NCI-H524 treated with DMSO at 0.1 percent for 48 hours (cell line): ENCODE measurements at regions not wholly inside any gene's neighbourhood (a gene's known extent, or its start where the extent isn't known, plus 50 kb on each side); places are given as distances from the start of the nearest gene placed in this dataset.
A peak's percentile ranks its signal among the peaks of the same experiment; 100 is the strongest.

ENCODE experiments used
- DNase-seq: peaks from one replicate; lab custom pipeline; 2025; lab: John Stamatoyannopoulos, UW

DNA sequence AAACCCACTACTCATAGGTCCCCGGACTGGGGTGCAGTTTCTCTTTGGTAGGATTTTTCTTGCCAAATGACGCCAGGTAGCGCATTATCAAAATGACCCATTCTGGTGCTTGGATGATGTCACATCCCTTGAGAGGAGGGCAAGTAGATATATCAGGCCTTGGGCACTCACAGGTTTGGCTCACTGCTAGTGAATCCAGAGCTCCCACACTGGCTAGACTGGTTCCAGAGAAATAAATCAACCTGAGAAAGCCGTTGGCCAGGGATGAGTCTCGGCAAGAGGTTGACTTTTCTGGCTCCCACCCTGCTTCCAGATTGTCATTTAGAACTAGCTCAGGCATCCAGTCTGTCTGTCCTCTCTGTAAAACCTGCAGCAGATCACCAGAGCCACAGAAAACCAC is 188.4 kb upstream of the MAF start:
- no peak for DNase-seq

DNA sequence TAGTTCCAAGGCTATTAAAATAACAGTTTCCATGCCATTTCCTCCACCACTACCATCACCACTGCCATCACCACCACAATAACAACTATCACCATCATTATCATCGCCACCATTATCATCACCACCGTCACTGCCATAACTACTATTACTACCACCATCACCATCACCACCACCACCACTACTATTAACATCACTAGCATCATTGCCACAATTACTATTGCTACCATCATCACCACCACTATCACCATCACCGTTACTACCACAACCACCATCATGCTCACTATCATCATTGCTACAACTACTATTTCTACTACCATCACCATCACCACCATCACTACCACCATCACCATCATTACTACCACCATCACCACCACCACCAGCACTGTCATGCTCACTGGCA is 185.9 kb upstream of the MAF start:
- DNase-seq, result no peak

DNA sequence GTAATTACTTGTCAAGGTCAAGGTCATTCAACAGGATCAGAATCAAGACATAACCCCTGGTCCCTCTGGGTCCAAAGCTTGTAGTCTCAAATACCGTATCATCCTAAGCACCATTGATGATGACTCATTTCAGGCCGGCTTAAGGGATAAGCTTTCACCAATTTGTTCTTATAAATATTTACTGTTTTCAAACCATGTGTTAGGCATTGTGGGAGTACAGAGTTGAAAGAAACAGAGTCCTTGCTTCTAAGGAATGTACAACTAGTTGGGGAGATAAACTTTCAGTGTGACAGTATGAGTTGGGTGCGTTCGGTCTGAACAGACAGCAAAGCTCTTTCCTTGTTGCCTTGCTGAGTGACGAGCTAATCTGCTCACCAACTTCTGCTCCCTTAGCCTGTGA is 183.5 kb upstream of the MAF start:
- DNase-seq, result no peak

DNA sequence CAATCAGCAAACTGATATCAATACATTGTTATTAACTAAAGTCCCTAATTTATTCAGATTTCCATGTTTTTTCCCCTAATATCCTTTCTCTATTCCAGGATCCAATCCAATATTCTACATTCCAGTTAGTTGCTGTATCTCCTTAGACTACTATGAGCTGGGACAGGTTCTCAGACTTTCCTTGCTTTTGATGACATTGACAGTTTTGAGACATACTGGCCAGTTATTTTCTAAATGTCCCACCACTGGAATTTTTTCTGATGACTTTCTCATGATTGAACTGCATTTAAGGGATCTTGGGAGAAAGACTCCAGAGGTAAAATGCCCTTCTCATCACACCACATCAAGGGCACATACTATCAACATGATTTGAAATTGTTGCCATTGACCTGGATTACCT is 177.1 kb upstream of the MAF start:
- no peak for DNase-seq

DNA sequence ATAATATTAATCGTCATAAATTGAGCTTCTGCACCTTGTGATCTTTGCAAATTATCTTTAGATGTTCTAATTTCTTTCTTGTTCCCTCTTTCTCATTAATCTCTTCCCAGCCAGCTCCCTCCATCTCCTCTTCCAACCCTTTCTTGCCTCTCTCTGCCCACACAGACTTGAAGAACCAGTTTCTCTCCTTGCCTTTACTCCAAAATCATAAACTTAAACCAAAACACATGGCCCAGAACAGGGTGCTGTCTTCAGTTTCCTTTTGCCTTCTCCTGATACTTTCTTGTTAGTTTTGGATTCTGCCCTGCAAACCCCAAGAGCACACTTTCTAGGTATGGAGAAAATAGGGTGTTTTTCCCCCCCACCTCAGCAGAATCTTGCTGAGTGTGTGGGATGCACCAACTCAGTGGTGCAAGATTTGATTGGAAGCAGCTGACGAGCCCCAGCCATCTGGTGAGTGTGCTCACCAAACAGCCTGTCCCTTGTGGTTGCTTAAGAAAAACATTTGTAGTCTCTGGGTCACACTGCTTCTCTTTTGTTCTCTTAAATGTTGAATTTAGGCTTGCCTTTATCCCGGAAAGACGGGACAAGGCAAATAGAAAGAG is 175.8 kb upstream of the MAF start:
- peak; percentile 7 for DNase-seq

DNA sequence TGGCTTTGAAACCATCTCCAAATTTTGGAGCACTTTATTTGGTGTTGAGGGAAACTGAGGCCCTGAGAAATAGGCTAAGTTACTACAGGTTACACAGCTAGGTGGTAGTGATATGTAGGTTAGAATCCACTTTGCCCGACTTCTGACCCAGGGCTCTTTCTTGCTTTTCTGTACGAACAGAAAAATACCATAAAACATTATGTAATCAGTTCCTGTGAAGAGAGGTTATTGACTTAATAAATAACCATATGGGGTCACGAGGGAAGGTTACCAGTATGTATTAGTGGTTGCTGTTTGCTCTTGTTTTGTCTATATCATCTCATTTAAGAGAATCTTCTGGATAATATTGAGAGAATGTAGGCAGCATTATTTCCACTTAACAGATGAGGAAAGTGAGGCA is 172.2 kb upstream of the MAF start:
- no peak for DNase-seq

DNA sequence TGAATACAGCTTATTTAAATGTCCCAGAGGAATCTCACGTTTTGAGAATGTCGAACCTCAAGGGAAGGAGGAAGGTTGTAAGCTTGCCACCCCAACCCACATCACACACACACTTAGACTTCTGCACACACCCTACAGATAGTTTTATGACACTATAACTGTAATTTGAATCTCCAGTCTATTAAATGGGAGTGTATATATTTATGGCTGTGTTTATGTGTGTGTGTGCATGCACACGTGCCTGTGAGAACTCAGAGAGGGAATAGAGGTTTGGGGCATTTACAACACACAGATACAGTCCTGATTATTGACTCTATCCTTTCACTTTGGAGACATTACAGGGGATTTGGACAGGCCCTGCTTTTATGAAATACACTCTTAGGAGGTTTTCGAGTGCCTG is 171.5 kb upstream of the MAF start:
- no peak for DNase-seq

DNA sequence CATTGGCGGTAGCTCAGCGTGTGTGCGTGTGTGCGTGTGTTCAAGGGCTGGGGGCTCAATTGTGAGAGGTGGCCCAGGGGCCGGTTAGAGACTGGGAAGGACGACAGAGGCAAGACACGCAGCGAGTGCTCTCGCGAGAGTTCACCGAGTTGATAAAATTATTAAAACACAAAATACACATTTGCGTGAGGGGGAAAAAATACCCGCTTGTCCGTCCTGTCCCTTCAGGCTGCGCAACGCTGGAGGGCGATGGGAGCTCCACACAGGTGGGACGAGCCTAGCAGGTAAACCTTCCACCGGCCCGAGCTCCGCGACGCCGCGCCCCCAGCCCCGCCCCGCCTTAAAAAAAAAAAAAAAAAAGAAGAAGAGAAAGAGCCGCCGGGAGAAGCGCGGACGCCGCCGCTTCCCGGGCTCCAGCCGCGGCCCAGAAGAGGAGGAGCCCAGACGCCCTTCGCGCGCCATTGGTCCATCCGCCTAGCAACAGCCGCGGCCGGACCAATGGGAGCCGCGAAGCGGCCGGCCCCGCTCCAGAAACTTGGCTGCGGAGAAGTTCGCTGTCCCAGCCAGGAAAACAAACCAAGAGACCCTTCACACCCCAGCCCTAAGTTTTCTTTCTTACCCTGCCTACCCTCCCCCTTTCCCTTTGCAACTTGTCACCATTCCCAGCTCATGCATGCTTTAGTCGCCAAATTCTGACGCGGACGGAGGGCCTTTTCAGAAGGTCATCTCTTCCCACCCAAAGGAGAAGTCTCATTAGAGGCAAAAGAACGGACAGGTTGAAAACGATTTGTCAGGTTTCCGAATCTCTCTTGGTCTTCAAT is 169.9 kb upstream of the MAF start:
- DNase-seq, result peak; percentile 56

GRCh38 chr16:79769928-79770243 is 169.3 kb upstream of the MAF start:
- DNase-seq, result no peak

DNA sequence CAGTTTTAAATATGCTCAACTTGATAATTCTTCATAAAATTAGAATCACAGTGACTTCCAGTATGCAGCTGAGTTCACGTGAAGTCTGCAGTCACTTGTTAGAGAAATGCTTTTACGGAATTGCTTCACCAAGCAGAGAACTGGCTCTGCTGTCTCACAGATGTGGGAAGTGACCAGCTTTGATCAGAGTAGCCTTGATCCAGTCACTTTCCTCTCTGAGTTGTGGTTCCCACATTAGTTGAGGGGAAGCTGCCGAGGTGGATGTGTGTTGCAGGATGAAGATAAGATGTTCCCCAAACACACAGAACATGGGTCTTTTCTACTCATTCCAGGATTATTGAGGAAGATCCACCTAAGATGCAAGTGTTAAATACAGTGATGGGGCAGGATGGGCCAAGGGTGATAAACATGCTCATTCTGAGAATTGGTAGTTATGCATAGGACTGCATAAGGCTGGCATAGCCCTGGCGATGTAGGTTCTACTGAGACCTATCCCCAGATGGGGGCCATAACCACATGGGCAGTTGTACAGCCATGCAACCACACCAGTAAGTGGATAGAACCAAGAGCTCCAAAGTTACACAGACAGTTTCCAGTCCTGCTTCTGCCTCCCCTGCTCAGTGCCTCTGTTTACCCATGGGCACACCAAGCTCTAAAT is 168.9 kb upstream of the MAF start:
- no peak for DNase-seq

- DNase-seq, result no peak
Observed at GRCh38 chr16:79768276-79768970, 167.9 kb upstream of the MAF start.

DNA sequence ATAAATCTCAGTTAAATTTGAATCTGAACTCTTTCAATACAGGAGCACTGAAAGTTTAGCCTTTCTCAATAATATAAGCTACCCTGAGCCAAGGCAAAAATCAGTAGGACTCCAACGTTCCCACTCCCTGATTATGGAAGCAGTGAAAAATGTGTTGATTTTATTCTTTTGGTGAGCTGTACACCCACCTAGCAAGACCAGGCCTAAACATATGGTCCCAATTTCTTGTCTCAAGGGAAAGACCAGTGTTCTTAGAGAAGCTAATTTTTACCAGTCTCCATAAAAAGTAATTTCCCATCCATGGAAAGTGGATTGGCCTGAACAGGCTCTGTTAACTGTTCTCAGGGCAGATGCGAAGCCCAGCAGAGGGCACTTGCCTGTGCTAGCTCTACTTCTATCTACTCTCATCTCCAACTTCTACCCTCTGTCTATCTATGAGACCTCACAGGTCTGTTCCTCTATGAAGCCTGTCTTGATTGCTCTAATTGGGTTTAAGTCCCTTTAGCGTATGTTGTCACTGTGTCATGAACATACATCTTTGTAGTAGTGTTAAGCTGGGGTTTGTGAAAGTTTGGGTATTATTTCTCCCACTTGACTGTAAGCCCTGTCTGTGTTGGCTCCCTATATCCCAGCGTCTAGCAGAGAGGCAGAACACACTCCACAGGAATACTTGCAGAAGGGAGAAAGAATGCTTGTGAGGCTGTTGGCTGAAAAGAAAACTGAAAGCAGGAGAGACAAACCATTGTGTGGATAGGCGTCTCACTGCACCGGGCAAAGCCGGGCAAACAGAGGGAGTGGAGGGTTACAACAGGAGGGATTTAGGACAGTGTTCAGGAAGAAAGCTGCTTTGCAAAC is 167.1 kb upstream of the MAF start:
- no peak for DNase-seq

- DNase-seq, result no peak
Observed at GRCh38 chr16:79765901-79766394, 165.4 kb upstream of the MAF start.

- DNase-seq, result no peak
Observed at GRCh38 chr16:79765431-79765830, 164.9 kb upstream of the MAF start.

GRCh38 chr16:79764415-79765110 is 164.0 kb upstream of the MAF start:
- no peak for DNase-seq

DNA sequence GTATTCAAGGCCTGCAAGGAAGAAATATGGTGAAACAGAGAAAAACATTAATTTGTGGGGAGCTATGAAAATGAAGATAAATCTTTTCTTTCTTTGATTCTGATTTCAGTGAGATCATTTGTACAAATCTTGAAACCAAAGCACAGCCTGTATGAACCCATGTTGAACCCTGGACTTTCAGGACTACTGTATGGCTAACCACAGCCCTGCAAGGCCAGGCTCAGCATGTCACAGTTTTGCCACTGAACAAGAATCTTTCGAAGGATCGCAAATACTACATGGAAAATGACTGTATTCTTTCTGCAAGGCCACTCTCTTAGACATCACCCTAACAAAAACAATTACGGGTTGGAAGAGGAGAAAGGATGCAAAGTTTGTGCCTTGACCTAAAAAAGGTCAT is 161.7 kb upstream of the MAF start:
- no peak for DNase-seq

GRCh38 chr16:79758615-79759346 is 158.2 kb upstream of the MAF start:
- no peak for DNase-seq

DNA sequence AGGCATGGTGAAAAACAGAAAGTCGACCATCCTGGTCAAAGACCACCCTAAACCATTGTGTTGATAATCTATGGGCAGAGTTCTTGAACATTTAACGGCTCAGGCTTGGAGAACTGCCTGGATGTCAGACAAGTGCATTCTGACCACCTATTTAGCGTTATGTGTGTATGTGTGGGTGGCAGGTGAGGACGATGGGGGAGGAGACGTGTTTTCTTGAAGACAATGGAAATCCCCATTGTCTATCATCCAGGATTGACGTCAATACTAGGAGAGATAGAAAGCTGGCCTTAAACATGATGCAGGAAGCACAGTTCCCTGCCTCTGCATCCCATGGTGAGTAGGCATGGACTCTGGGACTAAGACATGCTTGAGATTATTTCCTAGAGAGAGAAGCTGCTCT is 157.4 kb upstream of the MAF start:
- DNase-seq, result no peak

DNA sequence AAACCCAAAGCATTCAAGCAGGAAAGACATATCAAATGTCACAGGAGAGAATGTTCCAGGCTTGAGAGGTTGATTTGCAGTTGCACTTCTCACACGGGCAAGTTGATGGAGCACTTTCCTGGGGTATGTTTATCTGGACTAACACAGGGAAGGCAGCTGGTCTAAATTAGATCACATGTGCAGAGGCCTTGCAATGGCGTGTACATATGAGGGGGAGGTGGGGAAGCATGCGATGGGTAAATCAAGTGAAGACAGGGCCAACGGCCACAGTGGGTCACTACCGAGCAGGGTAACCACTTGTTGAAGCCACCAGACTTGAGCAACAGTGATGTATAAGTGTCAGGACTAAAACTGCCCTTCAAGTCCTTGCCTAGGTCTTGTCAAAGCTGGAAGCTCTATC is 156.6 kb upstream of the MAF start:
- no peak for DNase-seq

- DNase-seq, result no peak
Observed at GRCh38 chr16:79756571-79756970, 156.0 kb upstream of the MAF start.

GRCh38 chr16:79754501-79754900 is 154.0 kb upstream of the MAF start:
- no peak for DNase-seq
